Gastrocnemius medialis (tissue), 4 donors: ENCODE measurements at regions not wholly inside any gene's neighbourhood (a gene's known extent, or its start where the extent isn't known, plus 50 kb on each side); places are given as distances from the start of the nearest gene placed in this dataset.

Experiments used
- CTCF ChIP-seq, 5 experiments: fragments of 450-650 bp in 3 of 5; fragments of 200-600 bp in 2 of 5; sonication (generic) in 2 of 5; IDR thresholded peaks in 4 of 5; conservative IDR thresholded peaks in 1 of 5; 1 replicate in 4 of 5; 2 replicates in 1 of 5; pipeline ENCODE4 v1.5.1; 2016 to 2019; ENCODE audit warnings: antibody characterized with exemption in 5 of 5, mild to moderate bottlenecking in 3 of 5, moderate library complexity in 3 of 5
- POLR2A ChIP-seq, 2 donors: fragments of 450-650 bp; IDR thresholded peaks; one replicate each; pipeline ENCODE4 v1.6.1; 2017; ENCODE audit warnings: antibody characterized with exemption in 2 of 2, mild to moderate bottlenecking in 2 of 2, moderate library complexity in 2 of 2

- TF ChIP-seq CTCF (IDR thresholded peaks at IDR 0.05 in 4 of 5, conservative IDR thresholded peaks at IDR 0.05 in 1 of 5) (no peak), POLR2A (IDR thresholded peaks at IDR 0.05) (no peak)
These were observed 111.6 kb upstream of the ZBTB40 start for GRCh38 chr1:22340066-22340465.
